ENCODE measurements at regions not wholly inside any gene's neighbourhood (a gene's known extent, or its start where the extent isn't known, plus 50 kb on each side); places are given as distances from the start of the nearest gene placed in this dataset.
"Not testable (repeated sequence)": the region's sequence is repeated elsewhere in the genome, so short reads cannot be mapped to it uniquely, and the experiment has no call there.

DNA sequence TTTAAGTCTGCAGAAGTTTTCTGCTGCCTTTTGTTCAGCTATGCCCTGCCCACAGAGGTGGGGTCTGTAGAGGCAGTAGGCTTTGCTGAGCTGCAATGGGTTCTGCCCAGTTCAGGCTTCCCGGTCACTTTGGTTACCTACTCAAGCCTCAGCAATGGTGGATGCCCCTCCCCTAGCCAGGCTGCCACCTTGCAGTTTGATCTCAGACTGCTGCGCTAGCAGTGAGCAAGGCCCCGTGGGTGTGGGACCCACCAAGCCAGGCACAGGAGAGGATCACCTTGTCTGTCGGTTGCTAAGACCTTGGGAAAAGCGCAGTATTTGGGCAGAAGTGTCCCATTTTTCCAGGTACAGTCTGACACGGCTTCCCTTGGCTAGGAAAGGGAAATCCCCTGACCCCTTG is 74.5 kb upstream of the WARS2 start:
- TF ChIP-seq, protein P1, sequence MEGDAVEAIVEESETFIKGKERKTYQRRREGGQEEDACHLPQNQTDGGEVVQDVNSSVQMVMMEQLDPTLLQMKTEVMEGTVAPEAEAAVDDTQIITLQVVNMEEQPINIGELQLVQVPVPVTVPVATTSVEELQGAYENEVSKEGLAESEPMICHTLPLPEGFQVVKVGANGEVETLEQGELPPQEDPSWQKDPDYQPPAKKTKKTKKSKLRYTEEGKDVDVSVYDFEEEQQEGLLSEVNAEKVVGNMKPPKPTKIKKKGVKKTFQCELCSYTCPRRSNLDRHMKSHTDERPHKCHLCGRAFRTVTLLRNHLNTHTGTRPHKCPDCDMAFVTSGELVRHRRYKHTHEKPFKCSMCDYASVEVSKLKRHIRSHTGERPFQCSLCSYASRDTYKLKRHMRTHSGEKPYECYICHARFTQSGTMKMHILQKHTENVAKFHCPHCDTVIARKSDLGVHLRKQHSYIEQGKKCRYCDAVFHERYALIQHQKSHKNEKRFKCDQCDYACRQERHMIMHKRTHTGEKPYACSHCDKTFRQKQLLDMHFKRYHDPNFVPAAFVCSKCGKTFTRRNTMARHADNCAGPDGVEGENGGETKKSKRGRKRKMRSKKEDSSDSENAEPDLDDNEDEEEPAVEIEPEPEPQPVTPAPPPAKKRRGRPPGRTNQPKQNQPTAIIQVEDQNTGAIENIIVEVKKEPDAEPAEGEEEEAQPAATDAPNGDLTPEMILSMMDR (IDR thresholded peaks at IDR 0.05 in 4 of 5, conservative IDR thresholded peaks at IDR 0.05 in 1 of 5), result not testable (repeated sequence)
- not testable (repeated sequence) for TF ChIP-seq POLR2A (IDR thresholded peaks at IDR 0.05)

Measured in gastrocnemius medialis (tissue), 4 donors.